Endodermal cell (in vitro differentiated cells): ENCODE measurements at regions not wholly inside any gene's neighbourhood (a gene's known extent, or its start where the extent isn't known, plus 50 kb on each side); places are given as distances from the start of the nearest gene placed in this dataset.

ENCODE experiments used
- DNase-seq: peaks from one replicate; pipeline ENCODE4 v3.0.0-alpha.2; 2017
- H3K27ac ChIP-seq: 2 replicates; pipeline ENCODE4 v1.5.1; 2013; ENCODE audit warnings: mild to moderate bottlenecking, low read depth, low read length, moderate library complexity
- H3K27me3 ChIP-seq: 2 replicates; pipeline ENCODE4 v1.6.1; 2013; ENCODE audit warnings: mild to moderate bottlenecking, low read length, moderate library complexity; ENCODE audit not compliant: insufficient read depth, control insufficient read depth, poor library complexity, severe bottlenecking
- H3K36me3 ChIP-seq: 2 replicates; pipeline ENCODE4 v1.7.0; 2013; ENCODE audit warnings: mild to moderate bottlenecking, low read length, moderate library complexity; ENCODE audit not compliant: control insufficient read depth, insufficient read depth
- H3K4me1 ChIP-seq: one replicate; pipeline ENCODE4 v1.7.0; 2013; ENCODE audit warnings: low read length; ENCODE audit not compliant: control insufficient read depth, insufficient read depth
- H3K4me3 ChIP-seq: 2 replicates; pipeline ENCODE4 v1.5.1; 2013; ENCODE audit warnings: mild to moderate bottlenecking, low read length, moderate library complexity
- H3K9ac ChIP-seq: 2 replicates; pipeline ENCODE4 v1.6.1; 2013; ENCODE audit warnings: mild to moderate bottlenecking, low read length, moderate library complexity; ENCODE audit not compliant: poor library complexity, severe bottlenecking; ENCODE audit errors: extremely low read depth
- H3K9me3 ChIP-seq: 2 replicates; pipeline ENCODE4 v1.6.1; 2013; ENCODE audit warnings: mild to moderate bottlenecking, low read length, moderate library complexity; ENCODE audit not compliant: control insufficient read depth
- H3K27ac Mint-ChIP-seq: 2 replicates; pipeline ENCODE4 v1.8.0; 2020; ENCODE audit warnings: mixed read lengths
- H3K27me3 Mint-ChIP-seq: 2 replicates; pipeline ENCODE4 v1.8.0; 2021; ENCODE audit warnings: mild to moderate bottlenecking, mixed read lengths; ENCODE audit not compliant: insufficient read depth
- H3K36me3 Mint-ChIP-seq: 2 replicates; pipeline ENCODE4 v1.8.0; 2020; ENCODE audit warnings: low read depth, mixed read lengths
- H3K4me1 Mint-ChIP-seq: 2 replicates; pipeline ENCODE4 v1.8.0; 2020; ENCODE audit warnings: mixed read lengths
- H3K4me3 Mint-ChIP-seq: 2 replicates; pipeline ENCODE4 v1.8.0; 2020; ENCODE audit warnings: mild to moderate bottlenecking, moderate library complexity, mixed read lengths
- H3K9me3 Mint-ChIP-seq: 2 replicates; pipeline ENCODE4 v1.8.0; 2020; ENCODE audit warnings: mild to moderate bottlenecking, mixed read lengths
- CTCF ChIP-seq: fragments of 200-600 bp; sonication (generic); conservative IDR thresholded peaks from 2 replicates; pipeline ENCODE4 v1.5.0; 2021; ENCODE audit warnings: antibody characterized with exemption, mild to moderate bottlenecking
- WGBS, 2 experiments: methylation state at CpG; one replicate each; pipeline versions ENCODE4 v1.1.5 to v1.1.7; 2013; ENCODE audit warnings: missing lambda C conversion rate in 2 of 2, mixed read lengths in 1 of 2; ENCODE audit not compliant: insufficient coverage in 1 of 2, insufficient read length in 1 of 2; 5-methylcytosine and 5-hydroxymethylcytosine counted together

GRCh38 chr3:176661432-176661964 is 535.8 kb downstream of the TBL1XR1 start:
- peaks cover 8% of the 10 kb centered on the region for H3K9me3 ChIP-seq
- H3K9ac ChIP-seq = no peak overlapping the region
- H3K4me3 Mint-ChIP-seq = no peak overlapping the region
- H3K4me3 ChIP-seq = no peak overlapping the region
- H3K36me3 ChIP-seq = no peaks in the 10 kb centered on the region
- no peak overlapping the region for H3K27ac Mint-ChIP-seq
- no peak for DNase-seq
- H3K27me3 Mint-ChIP-seq = no peaks in the 10 kb centered on the region
- no peak for TF ChIP-seq CTCF
- no peaks in the 10 kb centered on the region for H3K9me3 Mint-ChIP-seq
- H3K36me3 Mint-ChIP-seq = no peaks in the 10 kb centered on the region
- peaks cover 12% of the 10 kb centered on the region for H3K4me1 ChIP-seq
- 92% methylated on average over 2 of the region's 2 CpGs; no CpG with 5 or more reads in 1 of the 2 experiments for WGBS, 2 experiments
- no peak overlapping the region for H3K27ac ChIP-seq
- no peaks in the 10 kb centered on the region for H3K27me3 ChIP-seq
- H3K4me1 Mint-ChIP-seq = peaks cover 28% of the 10 kb centered on the region

GRCh38 chr3:176655404-176656094 is 541.7 kb downstream of the TBL1XR1 start:
- DNase-seq = no peak
- H3K9me3 Mint-ChIP-seq = no peaks in the 10 kb centered on the region
- H3K27ac Mint-ChIP-seq = no peak overlapping the region
- Histone ChIP-seq H3K27ac (no peak overlapping the region), H3K9ac (no peak overlapping the region), H3K4me3 (no peak overlapping the region), H3K36me3 (no peaks in the 10 kb centered on the region), H3K4me1 (no peaks in the 10 kb centered on the region), H3K27me3 (no peaks in the 10 kb centered on the region), H3K9me3 (no peaks in the 10 kb centered on the region)
- no peak overlapping the region for H3K4me3 Mint-ChIP-seq
- H3K27me3 Mint-ChIP-seq = no peaks in the 10 kb centered on the region
- WGBS, 2 experiments = 69 to 83% methylated on average over 3 to 5 of the region's 5 CpGs
- H3K4me1 Mint-ChIP-seq = peaks cover 12% of the 10 kb centered on the region
- TF ChIP-seq CTCF = no peak
- H3K36me3 Mint-ChIP-seq = peaks cover 3% of the 10 kb centered on the region

GRCh38 chr3:176651622-176652021 is 545.7 kb downstream of the TBL1XR1 start:
- DNase-seq = no peak
- Mint-ChIP-seq H3K27me3 (no peaks in the 10 kb centered on the region), H3K4me1 (peaks cover 12% of the 10 kb centered on the region), H3K4me3 (no peak overlapping the region), H3K9me3 (no peaks in the 10 kb centered on the region), H3K36me3 (peaks cover 3% of the 10 kb centered on the region), H3K27ac (no peak overlapping the region)
- Histone ChIP-seq H3K4me3 (no peak overlapping the region), H3K9me3 (no peaks in the 10 kb centered on the region), H3K27ac (no peak overlapping the region), H3K4me1 (no peaks in the 10 kb centered on the region), H3K9ac (no peak overlapping the region), H3K36me3 (no peaks in the 10 kb centered on the region), H3K27me3 (no peaks in the 10 kb centered on the region)
- TF ChIP-seq CTCF = peak; percentile 54
- 100% methylated on average over 1 to 2 of the region's 3 CpGs for WGBS, 2 experiments
